Osteoblast (primary cell): ENCODE measurements at regions not wholly inside any gene's neighbourhood (a gene's known extent, or its start where the extent isn't known, plus 50 kb on each side); places are given as distances from the start of the nearest gene placed in this dataset.

Experiments
- DNase-seq: peaks from one replicate; pipeline ENCODE4 v3.0.0; 2011; ENCODE audit warnings: low spot score, mixed read lengths; ENCODE audit not compliant: insufficient read length; ENCODE audit errors: missing footprints
- H2AFZ ChIP-seq: 2 replicates; pipeline ENCODE4 v1.6.0; 2011; ENCODE audit warnings: mild to moderate bottlenecking, low read length
- H3K27ac ChIP-seq: 2 replicates; pipeline ENCODE4 v1.5.1; 2011; ENCODE audit warnings: mild to moderate bottlenecking, low read depth, low read length, moderate library complexity
- H3K27me3 ChIP-seq: 2 replicates; pipeline ENCODE4 v1.6.0; 2012; ENCODE audit warnings: mild to moderate bottlenecking, control low read depth, inconsistent platforms, low read length, moderate library complexity; ENCODE audit not compliant: insufficient read depth
- H3K36me3 ChIP-seq: 2 replicates; pipeline ENCODE4 v1.5.1; 2011; ENCODE audit warnings: mild to moderate bottlenecking, low read length, control low read depth, moderate library complexity; ENCODE audit not compliant: insufficient read depth
- H3K4me1 ChIP-seq: 2 replicates; pipeline ENCODE4 v1.5.1; 2011; ENCODE audit warnings: mild to moderate bottlenecking, low read length, control low read depth, moderate library complexity; ENCODE audit not compliant: insufficient read depth
- H3K4me2 ChIP-seq: 2 replicates; pipeline ENCODE4 v1.6.0; 2011; ENCODE audit warnings: mild to moderate bottlenecking, low read length; ENCODE audit not compliant: insufficient read depth
- H3K4me3 ChIP-seq: fragments of 200-600 bp; sonication (generic); 3 replicates; pipeline ENCODE4 v1.5.1; 2012; ENCODE audit warnings: mild to moderate bottlenecking, low read length, inconsistent platforms; ENCODE audit not compliant: insufficient read depth
- H3K79me2 ChIP-seq: 2 replicates; pipeline ENCODE4 v1.6.0; 2012; ENCODE audit warnings: mild to moderate bottlenecking, low read length, control low read depth, inconsistent platforms; ENCODE audit not compliant: insufficient read depth
- H3K9me3 ChIP-seq: 2 replicates; pipeline ENCODE4 v1.5.1; 2011; ENCODE audit warnings: low read depth, low read length, control low read depth
- H4K20me1 ChIP-seq: 2 replicates; pipeline ENCODE4 v1.6.0; 2012; ENCODE audit warnings: mild to moderate bottlenecking, low read length, control low read depth; ENCODE audit not compliant: insufficient read depth
- CTCF ChIP-seq: IDR thresholded peaks from 2 replicates; pipeline ENCODE4 v1.5.1; 2011; ENCODE audit warnings: mild to moderate bottlenecking, low read depth, low read length, moderate library complexity; ENCODE audit errors: extremely low read depth

DNA sequence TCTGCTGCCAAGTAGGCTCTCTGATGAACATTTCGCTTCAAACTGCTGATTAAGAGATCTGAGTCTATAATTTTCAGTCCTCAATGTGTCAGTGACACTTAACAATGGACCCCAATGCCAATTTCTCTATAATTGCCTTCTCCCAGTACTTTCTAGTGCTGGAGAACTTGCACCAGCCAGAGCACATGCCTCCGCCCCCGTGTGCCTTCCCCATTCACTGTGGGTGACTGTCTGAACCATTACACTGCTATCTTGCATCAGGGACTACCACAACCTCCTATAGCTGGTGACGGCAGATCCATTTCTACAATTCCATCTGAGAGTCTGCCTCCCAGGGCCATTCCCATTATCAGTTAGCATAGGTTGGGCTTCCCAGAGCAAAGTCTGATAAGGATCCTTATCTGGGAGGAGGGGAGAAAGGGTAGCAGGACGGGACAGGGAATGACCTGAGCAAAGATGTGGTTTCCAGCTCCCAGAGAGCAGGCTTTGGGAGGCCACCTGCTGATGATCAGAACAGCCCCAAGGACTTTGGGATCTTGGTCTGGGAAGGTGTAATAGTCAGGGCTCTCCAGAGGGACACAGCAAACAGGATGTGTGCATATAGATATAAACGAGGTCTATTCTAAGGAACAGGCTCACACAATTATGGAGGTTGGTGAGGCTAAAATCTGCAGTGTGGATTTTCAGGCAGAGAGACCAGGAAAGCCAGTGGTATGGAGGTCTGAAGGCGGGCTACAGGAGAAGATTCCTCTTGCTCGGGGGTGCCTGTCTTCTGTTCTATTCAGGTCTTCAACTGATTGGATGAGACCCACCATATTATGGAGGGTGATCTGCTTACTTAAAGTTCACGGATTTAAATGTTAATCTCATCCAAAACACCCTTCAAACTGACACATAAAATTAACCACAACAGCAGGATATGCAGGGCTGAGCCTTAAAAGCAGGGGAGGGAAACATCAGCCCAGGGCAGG is 238.2 kb downstream of the PTPRU start:
- no peak overlapping the region for H3K27ac ChIP-seq
- H3K4me2 ChIP-seq: no peak overlapping the region
- no peak for DNase-seq
- H2AFZ ChIP-seq: no peak overlapping the region
- TF ChIP-seq CTCF: no peak
- no peaks in the 10 kb centered on the region for H3K79me2 ChIP-seq
- H4K20me1 ChIP-seq: no peaks in the 10 kb centered on the region
- no peaks in the 10 kb centered on the region for H3K4me1 ChIP-seq
- H3K9me3 ChIP-seq: no peaks in the 10 kb centered on the region
- peaks cover 20% of the 10 kb centered on the region for H3K27me3 ChIP-seq
- no peaks in the 10 kb centered on the region for H3K36me3 ChIP-seq
- no peak overlapping the region for H3K4me3 ChIP-seq

- Histone ChIP-seq H3K27ac (no peak overlapping the region), H4K20me1 (no peaks in the 10 kb centered on the region), H3K27me3 (peaks cover 20% of the 10 kb centered on the region), H3K4me1 (no peaks in the 10 kb centered on the region), H2AFZ (no peak overlapping the region), H3K79me2 (no peaks in the 10 kb centered on the region), H3K4me2 (no peak overlapping the region), H3K9me3 (no peaks in the 10 kb centered on the region), H3K4me3 (no peak overlapping the region), H3K36me3 (no peaks in the 10 kb centered on the region)
- no peak for DNase-seq
- TF ChIP-seq CTCF: no peak
Observed at GRCh38 chr1:29473161-29473855, 237.0 kb downstream of the PTPRU start.

- H3K4me2 ChIP-seq: no peak overlapping the region
- no peaks in the 10 kb centered on the region for H3K36me3 ChIP-seq
- H3K9me3 ChIP-seq: no peaks in the 10 kb centered on the region
- H3K4me3 ChIP-seq: no peak overlapping the region
- no peak for DNase-seq
- no peaks in the 10 kb centered on the region for H4K20me1 ChIP-seq
- TF ChIP-seq CTCF: no peak
- H3K79me2 ChIP-seq: no peaks in the 10 kb centered on the region
- no peaks in the 10 kb centered on the region for H3K4me1 ChIP-seq
- no peak overlapping the region for H3K27ac ChIP-seq
- no peak overlapping the region for H2AFZ ChIP-seq
- H3K27me3 ChIP-seq: peaks cover 18% of the 10 kb centered on the region
Observed at GRCh38 chr1:29471487-29472313, 235.4 kb downstream of the PTPRU start.
